Mesodermal cell (in vitro differentiated cells): ENCODE measurements at regions not wholly inside any gene's neighbourhood (a gene's known extent, or its start where the extent isn't known, plus 50 kb on each side); places are given as distances from the start of the nearest gene placed in this dataset.

ENCODE experiments used
- H3K27ac ChIP-seq: 2 replicates; pipeline ENCODE4 v1.7.0; 2013; ENCODE audit warnings: mild to moderate bottlenecking, low read depth, low read length, moderate library complexity; ENCODE audit not compliant: severe bottlenecking
- H3K36me3 ChIP-seq: 2 replicates; pipeline ENCODE4 v1.7.1; 2013; ENCODE audit warnings: mild to moderate bottlenecking, low read length, moderate library complexity; ENCODE audit not compliant: control insufficient read depth, insufficient read depth
- H3K4me1 ChIP-seq: one replicate; pipeline ENCODE4 v1.7.1; 2013; ENCODE audit warnings: mild to moderate bottlenecking, low read length; ENCODE audit not compliant: insufficient read depth, control insufficient read depth, poor library complexity, severe bottlenecking
- H3K4me3 ChIP-seq: 2 replicates; pipeline ENCODE4 v1.7.0; 2013; ENCODE audit warnings: low read length, control low read depth, mild to moderate bottlenecking; ENCODE audit not compliant: insufficient read depth, poor library complexity, severe bottlenecking; ENCODE audit errors: extremely low read depth
- H3K9me3 ChIP-seq: 2 replicates; pipeline ENCODE4 v1.7.1; 2013; ENCODE audit warnings: mild to moderate bottlenecking, low read length, moderate library complexity; ENCODE audit not compliant: control insufficient read depth
- WGBS, 2 experiments: methylation state at CpG; one replicate each; pipeline ENCODE4 v1.1.5; 2013; ENCODE audit warnings: missing lambda C conversion rate in 2 of 2; ENCODE audit not compliant: insufficient coverage in 2 of 2; 5-methylcytosine and 5-hydroxymethylcytosine counted together

GRCh38 chr14:58713677-58714076 is 75.9 kb downstream of the DACT1 start:
- Histone ChIP-seq H3K4me1 (no peaks in the 10 kb centered on the region), H3K27ac (no peak overlapping the region), H3K4me3 (no peak overlapping the region), H3K36me3 (no peaks in the 10 kb centered on the region), H3K9me3 (no peaks in the 10 kb centered on the region)
- WGBS, 2 experiments, result no CpG with 5 or more reads among the region's 5 CpGs

GRCh38 chr14:58716706-58717105 is 78.9 kb downstream of the DACT1 start:
- Histone ChIP-seq H3K36me3 (no peaks in the 10 kb centered on the region), H3K4me3 (no peak overlapping the region), H3K27ac (no peak overlapping the region), H3K9me3 (no peaks in the 10 kb centered on the region), H3K4me1 (no peaks in the 10 kb centered on the region)
- 94 to 96% methylated on average over 6 of the region's 6 CpGs for WGBS, 2 experiments

GRCh38 chr14:58717211-58717610 is 79.4 kb downstream of the DACT1 start:
- H3K9me3 ChIP-seq, result no peaks in the 10 kb centered on the region
- peaks cover 2% of the 10 kb centered on the region for H3K4me1 ChIP-seq
- H3K36me3 ChIP-seq, result no peaks in the 10 kb centered on the region
- H3K27ac ChIP-seq, result no peak overlapping the region
- no peak overlapping the region for H3K4me3 ChIP-seq

GRCh38 chr14:58717813-58718212 is 80.1 kb downstream of the DACT1 start:
- peaks cover 8% of the 10 kb centered on the region for H3K4me1 ChIP-seq
- no peaks in the 10 kb centered on the region for H3K9me3 ChIP-seq
- no peak overlapping the region for H3K27ac ChIP-seq
- H3K4me3 ChIP-seq, result no peak overlapping the region
- 100% methylated on average over 1 of the region's 2 CpGs; no CpG with 5 or more reads in 1 of the 2 experiments for WGBS, 2 experiments
- no peaks in the 10 kb centered on the region for H3K36me3 ChIP-seq

- H3K27ac ChIP-seq, result no peak overlapping the region
- 73 to 91% methylated on average over 3 of the region's 5 CpGs for WGBS, 2 experiments
- H3K36me3 ChIP-seq, result no peaks in the 10 kb centered on the region
- no peak overlapping the region for H3K4me3 ChIP-seq
- no peaks in the 10 kb centered on the region for H3K9me3 ChIP-seq
- H3K4me1 ChIP-seq, result peaks cover 8% of the 10 kb centered on the region
Observed at GRCh38 chr14:58718226-58719205, 80.8 kb downstream of the DACT1 start.

- Histone ChIP-seq H3K9me3 (no peaks in the 10 kb centered on the region), H3K4me3 (no peak overlapping the region), H3K27ac (no peak overlapping the region), H3K4me1 (peaks cover 8% of the 10 kb centered on the region), H3K36me3 (no peaks in the 10 kb centered on the region)
- 92 to 100% methylated on average over 2 of the region's 3 CpGs for WGBS, 2 experiments
Observed at GRCh38 chr14:58721723-58722122, 84.0 kb downstream of the DACT1 start.

- 86% methylated on average over 1 of the region's 4 CpGs; no CpG with 5 or more reads in 1 of the 2 experiments for WGBS, 2 experiments
Observed at GRCh38 chr14:58722441-58722840, 84.7 kb downstream of the DACT1 start.

GRCh38 chr14:58724206-58724605 is 86.4 kb downstream of the DACT1 start:
- Histone ChIP-seq H3K27ac (no peak overlapping the region), H3K9me3 (no peaks in the 10 kb centered on the region), H3K4me1 (peaks cover 8% of the 10 kb centered on the region), H3K36me3 (no peaks in the 10 kb centered on the region), H3K4me3 (no peak overlapping the region)
- 100% methylated on average over 1 of the region's 2 CpGs for WGBS, 2 experiments

More at GRCh38 chr14:58722441-58722840, 84.7 kb downstream of the DACT1 start:
- Histone ChIP-seq H3K9me3 (no peaks in the 10 kb centered on the region), H3K4me3 (no peak overlapping the region), H3K4me1 (peaks cover 8% of the 10 kb centered on the region), H3K36me3 (no peaks in the 10 kb centered on the region), H3K27ac (no peak overlapping the region)

GRCh38 chr14:58724702-58725101 is 86.9 kb downstream of the DACT1 start:
- peaks cover 8% of the 10 kb centered on the region for H3K4me1 ChIP-seq
- H3K9me3 ChIP-seq, result no peaks in the 10 kb centered on the region
- H3K4me3 ChIP-seq, result no peak overlapping the region
- H3K36me3 ChIP-seq, result no peaks in the 10 kb centered on the region
- 100% methylated on average over 1 of the region's 1 CpG; no CpG with 5 or more reads in 1 of the 2 experiments for WGBS, 2 experiments
- no peak overlapping the region for H3K27ac ChIP-seq

GRCh38 chr14:58725226-58725625 is 87.5 kb downstream of the DACT1 start:
- no peaks in the 10 kb centered on the region for H3K36me3 ChIP-seq
- H3K27ac ChIP-seq, result no peak overlapping the region

GRCh38 chr14:58725871-58726270 is 88.1 kb downstream of the DACT1 start:
- Histone ChIP-seq H3K4me1 (peaks cover 13% of the 10 kb centered on the region), H3K9me3 (no peaks in the 10 kb centered on the region), H3K36me3 (no peaks in the 10 kb centered on the region), H3K4me3 (no peak overlapping the region), H3K27ac (no peak overlapping the region)
- WGBS, 2 experiments, result no CpG with 5 or more reads among the region's 2 CpGs

More at GRCh38 chr14:58725226-58725625, 87.5 kb downstream of the DACT1 start:
- Histone ChIP-seq H3K9me3 (no peaks in the 10 kb centered on the region), H3K4me3 (no peak overlapping the region), H3K4me1 (peaks cover 8% of the 10 kb centered on the region)
